Body of pancreas (tissue), 4 donors: ENCODE measurements at regions not wholly inside any gene's neighbourhood (a gene's known extent, or its start where the extent isn't known, plus 50 kb on each side); places are given as distances from the start of the nearest gene placed in this dataset.

Source experiments
- ATAC-seq: fragments of 150-250 bp; one replicate; pipeline ENCODE4 v1.9.1; 2016
- DNase-seq, 4 donors: peaks; one replicate each; pipeline ENCODE4 v3.0.0-alpha.2; 2019
- H3K27ac ChIP-seq, 4 donors: fragments of 200-600 bp; sonication (generic); 1 replicate in 3 of 4; 2 replicates in 1 of 4; pipeline versions ENCODE4 v1.5.1 to v1.6.1; 2016 to 2019; ENCODE audit warnings: mild to moderate bottlenecking in 1 of 4, mixed read lengths in 1 of 4, moderate library complexity in 1 of 4
- H3K27me3 ChIP-seq, 2 donors: fragments of 200-600 bp; sonication (generic); one replicate each; pipeline ENCODE4 v1.6.0; 2016; ENCODE audit warnings: mild to moderate bottlenecking in 1 of 2
- H3K36me3 ChIP-seq, 2 donors: fragments of 200-600 bp; sonication (generic); replicated peaks in 1 of 2; 2 replicates each; pipeline ENCODE4 v1.5.1; 2016; ENCODE audit warnings: low read depth in 2 of 2; ENCODE audit not compliant: insufficient read depth in 1 of 2
- H3K4me1 ChIP-seq: fragments of 200-600 bp; sonication (generic); one replicate; pipeline ENCODE4 v1.6.0; 2016
- H3K4me3 ChIP-seq, 2 donors: fragments of 200-600 bp; sonication (generic); 1 replicate in 1 of 2; 2 replicates in 1 of 2; pipeline ENCODE4 v1.5.1; 2016 to 2019
- H3K9me3 ChIP-seq, 3 donors: fragments of 200-600 bp; sonication (generic); 1 replicate in 2 of 3; 2 replicates in 1 of 3; pipeline ENCODE4 v1.5.1; 2016
- CTCF ChIP-seq, 7 experiments: fragments of 450-650 bp in 4 of 7; fragments of 200-600 bp in 3 of 7; sonication (generic) in 3 of 7; IDR thresholded peaks; one replicate each; pipeline ENCODE4 v1.5.1; 2016 to 2019; ENCODE audit warnings: antibody characterized with exemption in 7 of 7
- POLR2A ChIP-seq, 3 donors: fragments of 450-650 bp; IDR thresholded peaks; one replicate each; pipeline ENCODE4 v1.6.1; 2016; ENCODE audit warnings: antibody characterized with exemption in 3 of 3, mild to moderate bottlenecking in 2 of 3
- WGBS, 2 donors: methylation state at CpG; one replicate each; pipeline ENCODE4 v1.1.5; 2017; 5-methylcytosine and 5-hydroxymethylcytosine counted together
- intact Hi-C: fragments of 100-400 bp; cut with DNase I; formaldehyde crosslinking; loops from one replicate; pipeline ENCODE4 v1.15.1; 2023

- TF ChIP-seq POLR2A (IDR thresholded peaks at IDR 0.05): no peak
- TF ChIP-seq CTCF (IDR thresholded peaks at IDR 0.05): no peak
- DNase-seq (no peak), ATAC-seq (no peak)
- Histone ChIP-seq H3K9me3 (no peaks in the 10 kb centered on the region), H3K27me3 (no peaks in the 10 kb centered on the region), H3K4me3 (no peak overlapping the region), H3K4me1 (no peaks in the 10 kb centered on the region), H3K36me3 (no peaks in the 10 kb centered on the region), H3K27ac (no peak overlapping the region)
- intact Hi-C loops: no loop called here
- 38 to 43% methylated on average over 4 of the region's 4 CpGs for WGBS, 2 donors
Observed at GRCh38 chr13:69213396-69213795, 894.2 kb upstream of the ATXN8OS start.

- H3K27me3 ChIP-seq: no peaks in the 10 kb centered on the region
- no peaks in the 10 kb centered on the region for H3K4me1 ChIP-seq
- ATAC-seq (no peak), DNase-seq (no peak)
- no peaks in the 10 kb centered on the region for H3K9me3 ChIP-seq
- no peak overlapping the region for H3K27ac ChIP-seq
- TF ChIP-seq CTCF (IDR thresholded peaks at IDR 0.05) (no peak), POLR2A (IDR thresholded peaks at IDR 0.05) (no peak)
- intact Hi-C loops: no loop called here
- no peaks in the 10 kb centered on the region for H3K36me3 ChIP-seq
- no peak overlapping the region for H3K4me3 ChIP-seq
- WGBS, 2 donors: 42 to 60% methylated on average over 2 of the region's 2 CpGs
Observed at GRCh38 chr13:69204620-69205019, 903.0 kb upstream of the ATXN8OS start.

- WGBS, 2 donors: 46 to 63% methylated on average over 1 of the region's 1 CpG
- no peak for ATAC-seq
- no peaks in the 10 kb centered on the region for H3K9me3 ChIP-seq
- no peaks in the 10 kb centered on the region for H3K36me3 ChIP-seq
- H3K27me3 ChIP-seq: no peaks in the 10 kb centered on the region
- no peaks in the 10 kb centered on the region for H3K4me1 ChIP-seq
- intact Hi-C loops: no loop called here
- no peak for DNase-seq
- TF ChIP-seq POLR2A (IDR thresholded peaks at IDR 0.05) (no peak), CTCF (IDR thresholded peaks at IDR 0.05) (no peak)
- H3K4me3 ChIP-seq: no peak overlapping the region
- no peak overlapping the region for H3K27ac ChIP-seq
Observed at GRCh38 chr13:69202996-69203395, 904.6 kb upstream of the ATXN8OS start.

- no peak overlapping the region for H3K4me3 ChIP-seq
- no peak for TF ChIP-seq POLR2A (IDR thresholded peaks at IDR 0.05)
- no peak for TF ChIP-seq CTCF (IDR thresholded peaks at IDR 0.05)
- 32 to 34% methylated on average over 5 of the region's 5 CpGs for WGBS, 2 donors
Observed at GRCh38 chr13:69199664-69200063, 908.0 kb upstream of the ATXN8OS start.

GRCh38 chr13:69198706-69199105, 908.9 kb upstream of the ATXN8OS start:
- intact Hi-C loops: no loop called here
- Histone ChIP-seq H3K4me1 (no peaks in the 10 kb centered on the region), H3K4me3 (no peak overlapping the region), H3K27me3 (no peaks in the 10 kb centered on the region), H3K36me3 (no peaks in the 10 kb centered on the region), H3K27ac (no peak overlapping the region), H3K9me3 (no peaks in the 10 kb centered on the region)
- ATAC-seq (no peak), DNase-seq (no peak)
- TF ChIP-seq CTCF (IDR thresholded peaks at IDR 0.05) (no peak), POLR2A (IDR thresholded peaks at IDR 0.05) (no peak)
- 68 to 77% methylated on average over 2 of the region's 2 CpGs for WGBS, 2 donors

More at GRCh38 chr13:69199664-69200063, 908.0 kb upstream of the ATXN8OS start:
- H3K27ac ChIP-seq: no peak overlapping the region
- H3K27me3 ChIP-seq: no peaks in the 10 kb centered on the region
- H3K9me3 ChIP-seq: no peaks in the 10 kb centered on the region
- no peak for ATAC-seq
- no peak for DNase-seq
- H3K4me1 ChIP-seq: no peaks in the 10 kb centered on the region
- intact Hi-C loops: no loop called here
- H3K36me3 ChIP-seq: no peaks in the 10 kb centered on the region
